ENCODE measurements at regions not wholly inside any gene's neighbourhood (a gene's known extent, or its start where the extent isn't known, plus 50 kb on each side); places are given as distances from the start of the nearest gene placed in this dataset.

DNA sequence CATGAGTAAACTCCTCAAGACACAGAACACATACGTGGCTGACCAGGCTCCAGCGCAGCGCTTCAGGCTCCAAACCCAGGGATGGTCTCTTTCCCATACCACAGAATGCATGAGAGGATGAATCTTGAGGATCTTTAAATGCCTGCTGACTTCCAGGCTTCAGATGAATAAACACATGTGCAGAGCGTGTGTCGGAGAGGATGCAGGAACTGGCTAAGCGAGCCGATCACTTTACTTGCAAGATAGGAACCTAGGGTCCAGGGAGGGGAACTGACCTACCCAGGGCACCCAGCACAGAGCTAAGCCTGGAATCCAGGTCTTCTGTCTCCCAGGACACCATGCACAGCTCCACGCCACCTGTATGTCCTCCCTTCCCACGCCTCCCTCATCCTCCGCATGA, 209.8 kb downstream of the BCL11B start:
- H3K4me1 ChIP-seq (ENCODE audit: insufficient read depth) = no peaks in the 10 kb centered on the region
- no peak overlapping the region for H3K4me2 ChIP-seq
- no peaks in the 10 kb centered on the region for H4K20me1 ChIP-seq (ENCODE audit: insufficient read depth, poor library complexity, severe bottlenecking)
- no peaks in the 10 kb centered on the region for H3K27me3 ChIP-seq
- no peaks in the 10 kb centered on the region for H3K36me3 ChIP-seq (replicated peaks; ENCODE audit: insufficient read depth, low read depth)
- H3K4me3 ChIP-seq = no peak overlapping the region
- no peak for DNase-seq (ENCODE audit: low spot score)
- no peaks in the 10 kb centered on the region for H3K79me2 ChIP-seq
- no peak overlapping the region for H3K27ac ChIP-seq
- H2AFZ ChIP-seq = no peak overlapping the region
- 84% methylated on average over 10 of the region's 10 CpGs for WGBS (ENCODE audit: low lambda C conversion rate, missing lambda C conversion rate)
- no peaks in the 10 kb centered on the region for H3K9me2 ChIP-seq (replicated peaks; ENCODE audit: insufficient read depth)
- TF ChIP-seq EZH2phosphoT487 (IDR thresholded peaks at IDR 0.05; ENCODE audit: low read depth, severe bottlenecking, unreplicated experiment) = no peak
- TF ChIP-seq, protein P1, sequence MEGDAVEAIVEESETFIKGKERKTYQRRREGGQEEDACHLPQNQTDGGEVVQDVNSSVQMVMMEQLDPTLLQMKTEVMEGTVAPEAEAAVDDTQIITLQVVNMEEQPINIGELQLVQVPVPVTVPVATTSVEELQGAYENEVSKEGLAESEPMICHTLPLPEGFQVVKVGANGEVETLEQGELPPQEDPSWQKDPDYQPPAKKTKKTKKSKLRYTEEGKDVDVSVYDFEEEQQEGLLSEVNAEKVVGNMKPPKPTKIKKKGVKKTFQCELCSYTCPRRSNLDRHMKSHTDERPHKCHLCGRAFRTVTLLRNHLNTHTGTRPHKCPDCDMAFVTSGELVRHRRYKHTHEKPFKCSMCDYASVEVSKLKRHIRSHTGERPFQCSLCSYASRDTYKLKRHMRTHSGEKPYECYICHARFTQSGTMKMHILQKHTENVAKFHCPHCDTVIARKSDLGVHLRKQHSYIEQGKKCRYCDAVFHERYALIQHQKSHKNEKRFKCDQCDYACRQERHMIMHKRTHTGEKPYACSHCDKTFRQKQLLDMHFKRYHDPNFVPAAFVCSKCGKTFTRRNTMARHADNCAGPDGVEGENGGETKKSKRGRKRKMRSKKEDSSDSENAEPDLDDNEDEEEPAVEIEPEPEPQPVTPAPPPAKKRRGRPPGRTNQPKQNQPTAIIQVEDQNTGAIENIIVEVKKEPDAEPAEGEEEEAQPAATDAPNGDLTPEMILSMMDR (IDR thresholded peaks at IDR 0.05; ENCODE audit: poor library complexity) = no peak
- TF ChIP-seq EZH2 (IDR thresholded peaks at IDR 0.05; ENCODE audit: borderline replicate concordance) = no peak
- no peaks in the 10 kb centered on the region for H3K9me3 ChIP-seq (ENCODE audit: low read depth)

DNA sequence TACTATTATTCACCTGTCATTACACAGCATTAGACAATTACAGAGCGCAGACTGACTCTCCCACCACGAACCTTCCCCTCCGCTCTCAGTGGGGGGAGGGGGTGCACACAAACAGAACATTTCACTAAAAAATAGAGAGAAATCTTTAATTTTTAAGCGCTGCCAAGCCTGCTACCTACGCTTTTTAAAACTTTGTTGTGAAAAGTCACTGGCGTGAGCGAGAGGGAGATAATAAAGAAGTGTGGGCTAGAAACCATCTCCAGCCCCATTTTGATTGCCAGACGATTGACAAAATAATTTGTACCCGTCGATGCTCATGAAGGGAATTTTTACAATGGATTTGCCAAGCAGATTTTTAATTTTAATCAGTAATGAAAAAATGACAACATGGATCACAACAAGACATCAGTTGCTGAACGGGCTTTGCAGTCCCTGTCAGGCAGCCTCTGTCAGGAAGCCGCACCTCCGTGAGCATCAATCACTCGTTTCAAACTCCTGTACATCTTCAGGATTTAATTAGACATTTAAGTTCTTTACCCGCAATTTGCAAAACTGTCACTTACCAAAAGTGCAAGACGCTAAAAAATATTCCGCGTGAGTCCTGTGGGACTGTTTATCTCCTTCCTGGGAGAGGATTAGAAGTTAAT, 209.1 kb downstream of the BCL11B start:
- H4K20me1 ChIP-seq (ENCODE audit: insufficient read depth, poor library complexity, severe bottlenecking) = no peaks in the 10 kb centered on the region
- no peaks in the 10 kb centered on the region for H3K9me2 ChIP-seq (replicated peaks; ENCODE audit: insufficient read depth)
- no peak for TF ChIP-seq EZH2phosphoT487 (IDR thresholded peaks at IDR 0.05; ENCODE audit: low read depth, severe bottlenecking, unreplicated experiment)
- TF ChIP-seq, protein P1 (IDR thresholded peaks at IDR 0.05; ENCODE audit: poor library complexity) = no peak
- no peak for TF ChIP-seq EZH2 (IDR thresholded peaks at IDR 0.05; ENCODE audit: borderline replicate concordance)
- H2AFZ ChIP-seq = no peak overlapping the region
- DNase-seq (ENCODE audit: low spot score) = no peak
- H3K4me3 ChIP-seq = no peak overlapping the region
- H3K4me2 ChIP-seq = no peak overlapping the region
- H3K36me3 ChIP-seq (replicated peaks; ENCODE audit: insufficient read depth, low read depth) = no peaks in the 10 kb centered on the region
- no peaks in the 10 kb centered on the region for H3K9me3 ChIP-seq (ENCODE audit: low read depth)
- no peaks in the 10 kb centered on the region for H3K79me2 ChIP-seq
- WGBS (ENCODE audit: low lambda C conversion rate, missing lambda C conversion rate) = 91% methylated on average over 18 of the region's 18 CpGs
- H3K27me3 ChIP-seq = no peaks in the 10 kb centered on the region
- no peaks in the 10 kb centered on the region for H3K4me1 ChIP-seq (ENCODE audit: insufficient read depth)
- H3K27ac ChIP-seq = no peak overlapping the region

DNA sequence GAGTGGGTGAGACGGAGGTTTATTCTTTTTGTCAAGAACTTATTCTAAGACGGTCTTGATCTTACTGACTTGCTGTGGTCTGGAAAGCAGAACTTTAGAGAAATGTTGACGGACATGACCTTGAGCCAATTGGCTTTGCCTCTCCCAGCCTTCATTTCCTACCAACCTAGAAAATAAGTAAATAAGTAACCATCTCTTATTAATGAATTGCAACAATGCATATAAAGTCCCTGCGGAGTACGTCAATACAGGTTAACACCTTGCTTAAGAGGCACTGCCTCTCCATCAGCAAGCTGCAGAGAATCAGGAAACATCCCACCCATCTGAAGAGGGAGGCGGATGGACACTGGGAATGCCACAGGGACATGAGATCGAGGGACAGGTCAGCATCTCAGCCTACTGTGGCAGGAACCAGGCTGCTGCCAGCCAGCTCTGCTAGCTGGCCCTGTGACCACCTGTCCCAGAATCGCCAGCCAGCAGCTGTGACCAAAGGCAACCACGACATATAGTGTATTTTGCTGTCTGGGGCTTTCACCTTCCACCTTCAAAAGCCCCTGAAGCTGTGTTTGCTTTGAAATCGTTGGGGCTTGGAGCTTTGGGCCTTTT, 208.3 kb downstream of the BCL11B start:
- H3K9me2 ChIP-seq (replicated peaks; ENCODE audit: insufficient read depth) = no peaks in the 10 kb centered on the region
- no peaks in the 10 kb centered on the region for H4K20me1 ChIP-seq (ENCODE audit: insufficient read depth, poor library complexity, severe bottlenecking)
- 78% methylated on average over 10 of the region's 10 CpGs for WGBS (ENCODE audit: low lambda C conversion rate, missing lambda C conversion rate)
- no peaks in the 10 kb centered on the region for H3K27me3 ChIP-seq
- no peaks in the 10 kb centered on the region for H3K36me3 ChIP-seq (replicated peaks; ENCODE audit: insufficient read depth, low read depth)
- no peak overlapping the region for H3K4me2 ChIP-seq
- H2AFZ ChIP-seq = no peak overlapping the region
- H3K27ac ChIP-seq = peak overlapping the region; percentile 35
- H3K79me2 ChIP-seq = no peaks in the 10 kb centered on the region
- no peaks in the 10 kb centered on the region for H3K4me1 ChIP-seq (ENCODE audit: insufficient read depth)
- no peak for DNase-seq (ENCODE audit: low spot score)
- no peaks in the 10 kb centered on the region for H3K9me3 ChIP-seq (ENCODE audit: low read depth)
- H3K4me3 ChIP-seq = no peak overlapping the region
- TF ChIP-seq, protein P1 (IDR thresholded peaks at IDR 0.05; ENCODE audit: poor library complexity) = no peak
- TF ChIP-seq EZH2phosphoT487 (IDR thresholded peaks at IDR 0.05; ENCODE audit: low read depth, severe bottlenecking, unreplicated experiment) (no peak), EZH2 (IDR thresholded peaks at IDR 0.05; ENCODE audit: borderline replicate concordance) (no peak)
